ENCODE measurements at regions not wholly inside any gene's neighbourhood (a gene's known extent, or its start where the extent isn't known, plus 50 kb on each side); places are given as distances from the start of the nearest gene placed in this dataset.
"Not testable (repeated sequence)": the region's sequence is repeated elsewhere in the genome, so short reads cannot be mapped to it uniquely, and the experiment has no call there.

DNA sequence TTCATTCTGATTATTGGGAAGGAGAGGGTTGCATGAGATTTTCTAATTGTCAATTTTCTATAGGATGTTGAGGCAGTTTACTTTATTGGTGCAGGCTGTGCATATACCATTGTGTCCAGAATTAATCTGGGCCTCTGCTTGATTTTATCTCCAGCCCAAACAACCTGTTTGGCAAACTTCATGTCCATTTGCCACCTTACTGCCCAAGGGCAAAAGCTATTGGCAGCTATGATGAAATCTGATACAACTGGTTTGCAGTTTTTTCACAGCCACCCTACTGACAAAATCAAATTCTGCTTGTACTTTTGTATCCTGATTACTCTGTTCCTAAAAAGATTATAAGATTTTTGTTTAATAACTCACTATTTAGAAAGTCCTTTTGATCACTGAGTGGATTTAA is 789.2 kb upstream of the FBXO33 start:
- TF ChIP-seq, protein P1, sequence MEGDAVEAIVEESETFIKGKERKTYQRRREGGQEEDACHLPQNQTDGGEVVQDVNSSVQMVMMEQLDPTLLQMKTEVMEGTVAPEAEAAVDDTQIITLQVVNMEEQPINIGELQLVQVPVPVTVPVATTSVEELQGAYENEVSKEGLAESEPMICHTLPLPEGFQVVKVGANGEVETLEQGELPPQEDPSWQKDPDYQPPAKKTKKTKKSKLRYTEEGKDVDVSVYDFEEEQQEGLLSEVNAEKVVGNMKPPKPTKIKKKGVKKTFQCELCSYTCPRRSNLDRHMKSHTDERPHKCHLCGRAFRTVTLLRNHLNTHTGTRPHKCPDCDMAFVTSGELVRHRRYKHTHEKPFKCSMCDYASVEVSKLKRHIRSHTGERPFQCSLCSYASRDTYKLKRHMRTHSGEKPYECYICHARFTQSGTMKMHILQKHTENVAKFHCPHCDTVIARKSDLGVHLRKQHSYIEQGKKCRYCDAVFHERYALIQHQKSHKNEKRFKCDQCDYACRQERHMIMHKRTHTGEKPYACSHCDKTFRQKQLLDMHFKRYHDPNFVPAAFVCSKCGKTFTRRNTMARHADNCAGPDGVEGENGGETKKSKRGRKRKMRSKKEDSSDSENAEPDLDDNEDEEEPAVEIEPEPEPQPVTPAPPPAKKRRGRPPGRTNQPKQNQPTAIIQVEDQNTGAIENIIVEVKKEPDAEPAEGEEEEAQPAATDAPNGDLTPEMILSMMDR (IDR thresholded peaks at IDR 0.05; ENCODE audit: control insufficient read depth, insufficient read depth, low read depth, low read length, missing control alignments): no peak
- no peak for DNase-seq (ENCODE audit: low read depth)
- no peak overlapping the region for H3K4me3 ChIP-seq (ENCODE audit: control insufficient read depth, low read depth, low read length)

DNA sequence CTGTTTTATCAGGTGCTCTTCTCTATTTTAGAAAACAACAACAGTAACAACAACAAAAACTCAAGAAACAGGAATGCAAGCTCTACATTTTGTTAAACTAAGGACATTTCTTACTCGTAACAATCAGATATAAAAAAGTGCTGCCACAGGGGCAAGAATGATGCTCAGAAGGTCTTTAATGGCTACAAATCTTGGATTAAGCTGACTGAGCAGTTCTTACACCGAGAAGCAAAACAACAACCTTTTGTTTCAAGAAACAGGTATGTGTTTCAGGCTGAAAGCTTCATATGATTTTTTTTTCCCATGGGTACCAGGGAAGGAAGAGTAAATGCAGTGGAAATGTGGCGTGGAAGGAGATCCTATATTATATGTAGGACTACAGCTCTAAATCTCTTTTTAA is 786.8 kb upstream of the FBXO33 start:
- H3K4me3 ChIP-seq (ENCODE audit: control insufficient read depth, low read depth, low read length): no peak overlapping the region
- no peak for DNase-seq (ENCODE audit: low read depth)
- TF ChIP-seq, protein P1 (IDR thresholded peaks at IDR 0.05; ENCODE audit: control insufficient read depth, insufficient read depth, low read depth, low read length, missing control alignments): no peak

DNA sequence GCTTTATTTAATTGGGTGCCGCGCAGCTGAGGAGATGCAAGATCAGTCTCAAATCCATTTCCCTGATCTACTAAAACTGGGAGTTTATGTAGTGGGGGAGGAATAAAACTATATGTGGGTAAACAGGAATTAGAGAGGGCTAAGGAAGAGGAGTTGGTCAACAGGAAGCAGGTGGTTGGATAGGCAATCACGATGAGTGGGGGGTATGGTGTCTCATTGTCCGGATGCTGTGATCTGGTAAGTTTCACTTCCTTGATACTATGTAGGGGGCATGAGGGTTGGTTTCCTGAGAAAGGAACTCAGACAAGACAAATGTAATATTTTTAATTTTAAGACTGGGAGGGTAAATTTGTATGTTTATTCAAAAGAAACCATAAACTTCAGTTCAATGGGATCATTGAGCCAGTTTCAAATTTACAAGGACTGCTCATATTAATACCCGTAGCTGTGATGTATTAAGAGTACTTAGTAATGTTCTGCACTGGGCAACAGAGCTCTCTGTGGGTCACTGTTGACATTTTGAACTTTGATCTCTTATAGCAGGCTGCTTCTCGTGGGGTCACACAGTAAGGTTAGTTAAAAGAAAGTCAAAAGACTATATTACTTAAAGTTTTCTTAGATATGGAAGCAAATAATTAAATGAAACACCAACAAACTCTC is 786.2 kb upstream of the FBXO33 start:
- no peak for DNase-seq (ENCODE audit: low read depth)
- no peak overlapping the region for H3K4me3 ChIP-seq (ENCODE audit: control insufficient read depth, low read depth, low read length)
- TF ChIP-seq, protein P1 (IDR thresholded peaks at IDR 0.05; ENCODE audit: control insufficient read depth, insufficient read depth, low read depth, low read length, missing control alignments): no peak

DNA sequence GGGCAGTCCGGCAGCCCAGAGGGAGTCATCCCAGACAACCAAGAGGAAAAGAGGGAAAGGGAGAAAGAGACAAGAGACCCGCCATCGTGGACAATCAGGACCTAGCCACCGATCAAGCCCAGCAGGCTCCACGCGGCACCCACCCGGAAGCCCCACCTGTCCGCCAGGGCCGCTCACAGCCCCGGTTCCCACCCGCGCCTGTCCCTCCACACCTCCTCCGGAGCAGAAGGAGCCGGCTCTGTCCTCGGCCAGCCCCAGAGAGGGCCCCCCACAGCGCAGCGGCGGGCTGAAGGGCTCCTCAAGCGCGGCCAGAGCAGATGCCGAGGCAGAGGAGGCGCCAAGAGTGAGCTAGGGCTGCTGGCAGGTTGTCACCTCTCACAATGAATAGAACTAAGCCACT is 784.7 kb upstream of the FBXO33 start:
- TF ChIP-seq, protein P1 (IDR thresholded peaks at IDR 0.05; ENCODE audit: control insufficient read depth, insufficient read depth, low read depth, low read length, missing control alignments): no peak

GRCh38 chr14:40216408-40216807 is 784.2 kb upstream of the FBXO33 start:
- H3K4me3 ChIP-seq (ENCODE audit: control insufficient read depth, low read depth, low read length); DNase-seq (ENCODE audit: low read depth): not testable (repeated sequence)

More for the DNA sequence above, 784.7 kb upstream of the FBXO33 start:
- no peak for DNase-seq (ENCODE audit: low read depth)
- H3K4me3 ChIP-seq (ENCODE audit: control insufficient read depth, low read depth, low read length): no peak overlapping the region

GRCh38 chr14:40213701-40214100 is 781.5 kb upstream of the FBXO33 start:
- no peak for DNase-seq (ENCODE audit: low read depth)
- no peak overlapping the region for H3K4me3 ChIP-seq (ENCODE audit: control insufficient read depth, low read depth, low read length)
- TF ChIP-seq, protein P1 (IDR thresholded peaks at IDR 0.05; ENCODE audit: control insufficient read depth, insufficient read depth, low read depth, low read length, missing control alignments): no peak

DNA sequence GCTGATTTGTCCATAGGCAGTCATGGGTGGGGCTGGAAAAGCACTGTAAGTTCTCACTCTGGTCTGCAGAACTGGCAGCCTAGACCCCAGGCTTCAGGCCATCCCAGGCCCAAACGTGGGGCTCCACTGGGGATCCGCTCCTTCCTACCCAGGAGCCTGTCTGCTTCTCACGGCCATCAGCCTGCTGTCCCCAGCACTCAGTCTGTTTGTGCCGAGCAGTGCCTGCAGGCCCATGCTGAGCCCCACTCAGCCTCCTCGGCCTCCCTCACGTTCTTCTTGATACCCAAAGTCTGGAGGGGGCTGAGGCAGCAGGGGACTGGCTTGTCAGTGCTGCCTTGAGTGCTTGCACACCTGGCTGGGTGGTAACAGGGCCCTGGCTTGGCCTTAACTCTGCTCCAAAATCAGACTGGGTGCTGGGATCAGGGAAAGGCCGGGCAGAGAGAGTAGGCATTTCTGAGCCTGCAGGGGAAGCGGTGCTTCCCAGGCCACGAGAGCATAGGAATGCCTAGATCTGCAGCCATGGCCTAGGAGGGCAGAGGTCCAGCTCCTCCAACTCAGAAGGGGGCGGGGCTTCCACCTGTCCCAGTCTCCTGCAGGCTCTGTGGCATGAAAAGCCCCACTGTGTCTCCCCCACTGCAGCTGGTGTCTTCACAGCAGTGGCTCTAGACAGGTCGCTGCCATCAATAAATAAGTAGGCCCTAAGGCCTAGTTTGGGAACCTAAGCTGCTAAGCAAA is 772.4 kb upstream of the FBXO33 start:
- no peak for DNase-seq (ENCODE audit: low read depth)
- H3K4me3 ChIP-seq (ENCODE audit: control insufficient read depth, low read depth, low read length): no peak overlapping the region
- TF ChIP-seq, protein P1 (IDR thresholded peaks at IDR 0.05; ENCODE audit: control insufficient read depth, insufficient read depth, low read depth, low read length, missing control alignments): no peak

All from AG09309 (cell line).